Suprapubic skin (tissue), 4 donors: ENCODE measurements at regions not wholly inside any gene's neighbourhood (a gene's known extent, or its start where the extent isn't known, plus 50 kb on each side); places are given as distances from the start of the nearest gene placed in this dataset.

Experiments used
- DNase-seq, 2 donors: peaks; one replicate each; pipeline ENCODE4 v3.0.0-alpha.2; 2019; ENCODE audit warnings: low spot score in 2 of 2
- H3K27ac ChIP-seq: fragments of 200-600 bp; sonication (generic); one replicate; pipeline ENCODE4 v1.5.1; 2019
- H3K27me3 ChIP-seq: fragments of 200-600 bp; sonication (generic); one replicate; pipeline ENCODE4 v1.5.1; 2019
- H3K36me3 ChIP-seq: fragments of 200-600 bp; sonication (generic); one replicate; pipeline ENCODE4 v1.5.1; 2019
- H3K4me1 ChIP-seq: fragments of 200-600 bp; sonication (generic); one replicate; pipeline ENCODE4 v1.5.1; 2019
- H3K4me3 ChIP-seq: fragments of 200-600 bp; sonication (generic); one replicate; pipeline ENCODE4 v1.5.1; 2019; ENCODE audit warnings: mild to moderate bottlenecking
- H3K9me3 ChIP-seq: fragments of 200-600 bp; sonication (generic); one replicate; pipeline ENCODE4 v1.5.1; 2019
- CTCF ChIP-seq, 2 donors: fragments of 200-600 bp in 1 of 2; fragments of 450-650 bp in 1 of 2; sonication (generic) in 1 of 2; IDR thresholded peaks; one replicate each; pipeline ENCODE4 v1.5.1; 2016 to 2019; ENCODE audit warnings: antibody characterized with exemption in 2 of 2, mild to moderate bottlenecking in 1 of 2, moderate library complexity in 1 of 2
- EP300 ChIP-seq: sonication (generic); formaldehyde crosslinking; IDR thresholded peaks from one replicate; pipeline ENCODE4 v1.6.1; 2017; ENCODE audit warnings: antibody characterized with exemption
- POLR2A ChIP-seq, 2 donors: fragments of 450-650 bp; IDR thresholded peaks; one replicate each; pipeline ENCODE4 v1.6.1; 2017; ENCODE audit warnings: antibody characterized with exemption in 2 of 2, mild to moderate bottlenecking in 2 of 2, moderate library complexity in 2 of 2
- POLR2AphosphoS5 ChIP-seq, 3 donors: sonication (generic); formaldehyde crosslinking; IDR thresholded peaks; one replicate each; pipeline ENCODE4 v1.6.1; 2017; ENCODE audit warnings: antibody characterized with exemption in 3 of 3
- WGBS: methylation state at CpG from one replicate; pipeline ENCODE4 v1.1.5; 2018; 5-methylcytosine and 5-hydroxymethylcytosine counted together

- Histone ChIP-seq H3K4me3 (no peak overlapping the region), H3K27me3 (no peaks in the 10 kb centered on the region), H3K27ac (no peak overlapping the region), H3K4me1 (no peaks in the 10 kb centered on the region), H3K36me3 (no peaks in the 10 kb centered on the region), H3K9me3 (peaks cover 8% of the 10 kb centered on the region)
- DNase-seq = no peak
- WGBS = 91% methylated on average over 3 of the region's 3 CpGs
- TF ChIP-seq CTCF (IDR thresholded peaks at IDR 0.05) (no peak), POLR2A (IDR thresholded peaks at IDR 0.05) (no peak), POLR2AphosphoS5 (IDR thresholded peaks at IDR 0.05) (no peak), EP300 (no peak)
These were observed 623.0 kb downstream of the TBC1D32 start for GRCh38 chr6:120711255-120711654.

GRCh38 chr6:120700001-120700400 is 634.3 kb downstream of the TBC1D32 start:
- DNase-seq = no peak
- no peaks in the 10 kb centered on the region for H3K4me1 ChIP-seq

GRCh38 chr6:120686492-120686891 is 647.8 kb downstream of the TBC1D32 start:
- TF ChIP-seq POLR2AphosphoS5 (IDR thresholded peaks at IDR 0.05) = no peak
- TF ChIP-seq EP300 = no peak
- TF ChIP-seq POLR2A (IDR thresholded peaks at IDR 0.05) = no peak
- TF ChIP-seq CTCF (IDR thresholded peaks at IDR 0.05) = no peak
- no peaks in the 10 kb centered on the region for H3K27me3 ChIP-seq
- no peaks in the 10 kb centered on the region for H3K4me1 ChIP-seq
- WGBS = 81% methylated on average over 3 of the region's 3 CpGs
- no peaks in the 10 kb centered on the region for H3K36me3 ChIP-seq
- H3K9me3 ChIP-seq = no peaks in the 10 kb centered on the region
- H3K27ac ChIP-seq = no peak overlapping the region
- DNase-seq = no peak
- H3K4me3 ChIP-seq = no peak overlapping the region

More at GRCh38 chr6:120700001-120700400, 634.3 kb downstream of the TBC1D32 start:
- no peak overlapping the region for H3K27ac ChIP-seq
- TF ChIP-seq CTCF (IDR thresholded peaks at IDR 0.05) (no peak), POLR2AphosphoS5 (IDR thresholded peaks at IDR 0.05) (no peak), POLR2A (IDR thresholded peaks at IDR 0.05) (no peak), EP300 (no peak)
- WGBS = 50% methylated on average over 4 of the region's 4 CpGs
- H3K27me3 ChIP-seq = no peaks in the 10 kb centered on the region
- H3K9me3 ChIP-seq = peaks cover under 1% of the 10 kb centered on the region
- H3K36me3 ChIP-seq = no peaks in the 10 kb centered on the region
- H3K4me3 ChIP-seq = no peak overlapping the region

GRCh38 chr6:120682145-120682544 is 652.1 kb downstream of the TBC1D32 start:
- Histone ChIP-seq H3K4me3 (no peak overlapping the region), H3K36me3 (no peaks in the 10 kb centered on the region), H3K9me3 (no peaks in the 10 kb centered on the region), H3K4me1 (no peaks in the 10 kb centered on the region), H3K27ac (no peak overlapping the region), H3K27me3 (no peaks in the 10 kb centered on the region)
- DNase-seq = no peak
- WGBS = 74% methylated on average over 3 of the region's 3 CpGs
- TF ChIP-seq CTCF (IDR thresholded peaks at IDR 0.05) (no peak), POLR2A (IDR thresholded peaks at IDR 0.05) (no peak), POLR2AphosphoS5 (IDR thresholded peaks at IDR 0.05) (no peak), EP300 (no peak)

GRCh38 chr6:120681204-120681603 is 653.1 kb downstream of the TBC1D32 start:
- 21% methylated on average over 2 of the region's 2 CpGs for WGBS
- H3K4me3 ChIP-seq = no peak overlapping the region
- DNase-seq = no peak
- no peak overlapping the region for H3K27ac ChIP-seq
- no peaks in the 10 kb centered on the region for H3K4me1 ChIP-seq
- no peak for TF ChIP-seq POLR2AphosphoS5 (IDR thresholded peaks at IDR 0.05)
- TF ChIP-seq EP300 = no peak
- TF ChIP-seq POLR2A (IDR thresholded peaks at IDR 0.05) = no peak
- TF ChIP-seq CTCF (IDR thresholded peaks at IDR 0.05) = no peak
- H3K9me3 ChIP-seq = no peaks in the 10 kb centered on the region
- no peaks in the 10 kb centered on the region for H3K36me3 ChIP-seq
- no peaks in the 10 kb centered on the region for H3K27me3 ChIP-seq
